ENCODE measurements at regions not wholly inside any gene's neighbourhood (a gene's known extent, or its start where the extent isn't known, plus 50 kb on each side); places are given as distances from the start of the nearest gene placed in this dataset.
"Not testable (repeated sequence)": the region's sequence is repeated elsewhere in the genome, so short reads cannot be mapped to it uniquely, and the experiment has no call there.

DNA sequence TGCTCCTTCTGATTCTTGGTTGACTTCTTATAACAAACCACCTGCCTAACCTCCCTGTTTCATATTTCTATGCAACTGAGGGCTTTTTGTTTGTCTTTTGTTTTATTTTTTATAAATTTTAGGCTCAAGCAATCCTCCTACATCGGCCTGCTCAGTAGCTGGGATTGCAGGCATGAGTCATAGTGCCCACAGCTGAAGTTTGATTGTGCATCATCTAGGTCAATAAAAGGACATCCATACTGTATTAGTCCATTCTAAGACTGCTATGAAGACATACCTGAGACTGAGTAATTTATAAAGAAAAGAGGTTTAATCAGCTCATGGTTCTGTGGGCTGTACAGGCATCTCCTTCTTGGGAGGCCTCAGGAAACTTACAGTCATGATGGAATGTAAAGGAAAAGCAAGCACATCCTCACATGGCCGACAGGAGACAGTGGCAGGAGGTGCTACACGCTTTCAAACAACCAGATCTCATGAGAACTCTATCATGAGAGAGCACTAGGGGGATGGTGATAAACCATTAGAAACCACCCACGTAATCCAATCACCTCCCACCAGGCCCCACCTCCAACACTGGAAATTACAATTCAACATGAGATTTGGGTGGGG is 285.0 kb downstream of the SIPA1L2 start:
- no peak for ATAC-seq

DNA sequence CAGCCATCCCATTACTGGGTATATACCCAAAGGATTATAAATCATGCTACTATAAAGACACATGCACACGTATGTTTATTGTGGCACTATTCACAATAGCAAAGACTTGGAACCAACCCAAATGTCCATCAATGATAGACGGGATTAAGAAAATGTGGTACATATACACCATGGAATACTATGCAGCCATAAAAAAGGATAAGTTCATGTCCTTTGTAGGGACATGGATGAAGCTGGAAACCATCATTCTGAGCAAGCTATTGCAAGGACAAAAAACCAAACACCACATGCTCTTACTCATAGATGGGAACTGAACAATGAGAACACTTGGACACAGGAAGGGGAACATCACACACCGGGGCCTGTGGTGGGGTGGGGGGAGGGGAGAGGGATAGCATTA is 285.7 kb downstream of the SIPA1L2 start:
- H3K4me1 ChIP-seq (ENCODE audit: control insufficient read depth, insufficient read depth, low read length); in situ Hi-C loops (cut with HindIII; ENCODE audit: low pct_unique_long_range_greater_than_20kb, low sequenced_read_pairs); ATAC-seq; CTCF ChIA-PET; H3K4me3 ChIP-seq (ENCODE audit: low read depth in 2 of 2, low read length in 2 of 2); H3K9me3 ChIP-seq (ENCODE audit: control insufficient read depth, insufficient read depth, low read depth, low read length); DNase-seq (ENCODE audit: low read depth, low spot score); H3K27me3 ChIP-seq (ENCODE audit: control insufficient read depth, insufficient read depth, low read length); intact Hi-C loops (cut with micrococcal nuclease; ENCODE audit: unreplicated experiment); H3K36me3 ChIP-seq (ENCODE audit: control insufficient read depth, insufficient read depth, low read length); POLR2A ChIA-PET; BruUV-seq (replicated peaks); H3K27ac ChIP-seq (ENCODE audit: low read length): not testable (repeated sequence)

More for the DNA sequence above, 285.0 kb downstream of the SIPA1L2 start:
- intact Hi-C loops (cut with micrococcal nuclease; ENCODE audit: unreplicated experiment): no loop called here
- Histone ChIP-seq H3K4me1 (ENCODE audit: control insufficient read depth, insufficient read depth, low read length) (no peaks in the 10 kb centered on the region), H3K27ac (ENCODE audit: low read length) (no peak overlapping the region), H3K9me3 (ENCODE audit: control insufficient read depth, insufficient read depth, low read depth, low read length) (no peaks in the 10 kb centered on the region), H3K36me3 (ENCODE audit: control insufficient read depth, insufficient read depth, low read length) (no peaks in the 10 kb centered on the region), H3K27me3 (ENCODE audit: control insufficient read depth, insufficient read depth, low read length) (no peaks in the 10 kb centered on the region), H3K4me3 (ENCODE audit: low read depth in 2 of 2, low read length in 2 of 2) (no peak overlapping the region)
- no TSS peak for BruUV-seq (replicated peaks)
- in situ Hi-C loops (cut with HindIII; ENCODE audit: low pct_unique_long_range_greater_than_20kb, low sequenced_read_pairs): no loop called here
- TF ChIP-seq SIN3A (IDR thresholded peaks at IDR 0.05; ENCODE audit: borderline replicate concordance, insufficient read depth, low read depth, low read length): no peak
- TF ChIP-seq, protein P1, sequence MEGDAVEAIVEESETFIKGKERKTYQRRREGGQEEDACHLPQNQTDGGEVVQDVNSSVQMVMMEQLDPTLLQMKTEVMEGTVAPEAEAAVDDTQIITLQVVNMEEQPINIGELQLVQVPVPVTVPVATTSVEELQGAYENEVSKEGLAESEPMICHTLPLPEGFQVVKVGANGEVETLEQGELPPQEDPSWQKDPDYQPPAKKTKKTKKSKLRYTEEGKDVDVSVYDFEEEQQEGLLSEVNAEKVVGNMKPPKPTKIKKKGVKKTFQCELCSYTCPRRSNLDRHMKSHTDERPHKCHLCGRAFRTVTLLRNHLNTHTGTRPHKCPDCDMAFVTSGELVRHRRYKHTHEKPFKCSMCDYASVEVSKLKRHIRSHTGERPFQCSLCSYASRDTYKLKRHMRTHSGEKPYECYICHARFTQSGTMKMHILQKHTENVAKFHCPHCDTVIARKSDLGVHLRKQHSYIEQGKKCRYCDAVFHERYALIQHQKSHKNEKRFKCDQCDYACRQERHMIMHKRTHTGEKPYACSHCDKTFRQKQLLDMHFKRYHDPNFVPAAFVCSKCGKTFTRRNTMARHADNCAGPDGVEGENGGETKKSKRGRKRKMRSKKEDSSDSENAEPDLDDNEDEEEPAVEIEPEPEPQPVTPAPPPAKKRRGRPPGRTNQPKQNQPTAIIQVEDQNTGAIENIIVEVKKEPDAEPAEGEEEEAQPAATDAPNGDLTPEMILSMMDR (IDR thresholded peaks at IDR 0.05): no peak
- no peak for TF ChIP-seq POLR2AphosphoS5 (IDR thresholded peaks at IDR 0.05; ENCODE audit: low read depth, low read length)
- no peak for TF ChIP-seq TCF7L2 (IDR thresholded peaks at IDR 0.05; ENCODE audit: low read depth, low read length)
- TF ChIP-seq, protein P2, sequence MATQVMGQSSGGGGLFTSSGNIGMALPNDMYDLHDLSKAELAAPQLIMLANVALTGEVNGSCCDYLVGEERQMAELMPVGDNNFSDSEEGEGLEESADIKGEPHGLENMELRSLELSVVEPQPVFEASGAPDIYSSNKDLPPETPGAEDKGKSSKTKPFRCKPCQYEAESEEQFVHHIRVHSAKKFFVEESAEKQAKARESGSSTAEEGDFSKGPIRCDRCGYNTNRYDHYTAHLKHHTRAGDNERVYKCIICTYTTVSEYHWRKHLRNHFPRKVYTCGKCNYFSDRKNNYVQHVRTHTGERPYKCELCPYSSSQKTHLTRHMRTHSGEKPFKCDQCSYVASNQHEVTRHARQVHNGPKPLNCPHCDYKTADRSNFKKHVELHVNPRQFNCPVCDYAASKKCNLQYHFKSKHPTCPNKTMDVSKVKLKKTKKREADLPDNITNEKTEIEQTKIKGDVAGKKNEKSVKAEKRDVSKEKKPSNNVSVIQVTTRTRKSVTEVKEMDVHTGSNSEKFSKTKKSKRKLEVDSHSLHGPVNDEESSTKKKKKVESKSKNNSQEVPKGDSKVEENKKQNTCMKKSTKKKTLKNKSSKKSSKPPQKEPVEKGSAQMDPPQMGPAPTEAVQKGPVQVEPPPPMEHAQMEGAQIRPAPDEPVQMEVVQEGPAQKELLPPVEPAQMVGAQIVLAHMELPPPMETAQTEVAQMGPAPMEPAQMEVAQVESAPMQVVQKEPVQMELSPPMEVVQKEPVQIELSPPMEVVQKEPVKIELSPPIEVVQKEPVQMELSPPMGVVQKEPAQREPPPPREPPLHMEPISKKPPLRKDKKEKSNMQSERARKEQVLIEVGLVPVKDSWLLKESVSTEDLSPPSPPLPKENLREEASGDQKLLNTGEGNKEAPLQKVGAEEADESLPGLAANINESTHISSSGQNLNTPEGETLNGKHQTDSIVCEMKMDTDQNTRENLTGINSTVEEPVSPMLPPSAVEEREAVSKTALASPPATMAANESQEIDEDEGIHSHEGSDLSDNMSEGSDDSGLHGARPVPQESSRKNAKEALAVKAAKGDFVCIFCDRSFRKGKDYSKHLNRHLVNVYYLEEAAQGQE (IDR thresholded peaks at IDR 0.05; ENCODE audit: insufficient read depth in 1 of 2, low read depth in 2 of 2, low read length in 1 of 2): no peak
- CTCF ChIA-PET: no interaction called here
- DNase-seq (ENCODE audit: low read depth, low spot score): no peak
- POLR2A ChIA-PET: no interaction called here

DNA sequence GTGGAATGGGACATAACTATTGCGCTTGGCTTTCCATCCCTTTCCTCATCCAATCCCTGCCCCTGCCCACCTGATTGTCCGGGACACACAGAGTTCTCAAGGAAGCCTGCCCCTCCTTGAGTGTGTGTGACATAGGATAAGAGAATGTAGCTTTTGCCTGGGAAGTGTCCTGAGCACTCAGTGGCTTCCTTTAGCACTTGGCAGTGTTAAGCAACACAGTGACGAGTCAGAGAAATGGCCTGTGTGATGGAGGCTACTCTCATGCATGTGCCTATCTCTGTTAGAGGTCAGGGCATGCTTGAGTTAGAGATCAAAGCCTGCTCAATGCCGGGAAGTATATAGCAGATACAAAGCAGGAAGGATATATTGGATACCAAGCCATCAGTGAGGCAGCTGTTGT is 289.5 kb downstream of the SIPA1L2 start:
- H3K27ac ChIP-seq (ENCODE audit: low read length): no peak overlapping the region
- no peak for DNase-seq (ENCODE audit: low read depth, low spot score)
- in situ Hi-C loops (cut with HindIII; ENCODE audit: low pct_unique_long_range_greater_than_20kb, low sequenced_read_pairs) (no loop called here), intact Hi-C loops (cut with micrococcal nuclease; ENCODE audit: unreplicated experiment) (no loop called here)
- no peaks in the 10 kb centered on the region for H3K27me3 ChIP-seq (ENCODE audit: control insufficient read depth, insufficient read depth, low read length)
- BruUV-seq (replicated peaks): no TSS peak
- ChIA-PET POLR2A (no interaction called here), CTCF (no interaction called here)
- H3K4me1 ChIP-seq (ENCODE audit: control insufficient read depth, insufficient read depth, low read length): no peaks in the 10 kb centered on the region
- no peaks in the 10 kb centered on the region for H3K36me3 ChIP-seq (ENCODE audit: control insufficient read depth, insufficient read depth, low read length)
- ATAC-seq: no peak
- TF ChIP-seq, protein P2 (IDR thresholded peaks at IDR 0.05; ENCODE audit: insufficient read depth in 1 of 2, low read depth in 2 of 2, low read length in 1 of 2): no peak
- TF ChIP-seq, protein P1 (IDR thresholded peaks at IDR 0.05): no peak
- TF ChIP-seq TCF7L2 (IDR thresholded peaks at IDR 0.05; ENCODE audit: low read depth, low read length): no peak
- TF ChIP-seq SIN3A (IDR thresholded peaks at IDR 0.05; ENCODE audit: borderline replicate concordance, insufficient read depth, low read depth, low read length): no peak
- no peak for TF ChIP-seq POLR2AphosphoS5 (IDR thresholded peaks at IDR 0.05; ENCODE audit: low read depth, low read length)
- H3K9me3 ChIP-seq (ENCODE audit: control insufficient read depth, insufficient read depth, low read depth, low read length): no peaks in the 10 kb centered on the region
- H3K4me3 ChIP-seq (ENCODE audit: low read depth in 2 of 2, low read length in 2 of 2): no peak overlapping the region
